ENCODE measurements at regions not wholly inside any gene's neighbourhood (a gene's known extent, or its start where the extent isn't known, plus 50 kb on each side); places are given as distances from the start of the nearest gene placed in this dataset.

GRCh38 chr20:55175081-55175480, 699.7 kb downstream of the DOK5 start:
- no peaks in the 10 kb centered on the region for H3K4me1 Mint-ChIP-seq (ENCODE audit: unreplicated experiment)
- TF ChIP-seq, protein P1, sequence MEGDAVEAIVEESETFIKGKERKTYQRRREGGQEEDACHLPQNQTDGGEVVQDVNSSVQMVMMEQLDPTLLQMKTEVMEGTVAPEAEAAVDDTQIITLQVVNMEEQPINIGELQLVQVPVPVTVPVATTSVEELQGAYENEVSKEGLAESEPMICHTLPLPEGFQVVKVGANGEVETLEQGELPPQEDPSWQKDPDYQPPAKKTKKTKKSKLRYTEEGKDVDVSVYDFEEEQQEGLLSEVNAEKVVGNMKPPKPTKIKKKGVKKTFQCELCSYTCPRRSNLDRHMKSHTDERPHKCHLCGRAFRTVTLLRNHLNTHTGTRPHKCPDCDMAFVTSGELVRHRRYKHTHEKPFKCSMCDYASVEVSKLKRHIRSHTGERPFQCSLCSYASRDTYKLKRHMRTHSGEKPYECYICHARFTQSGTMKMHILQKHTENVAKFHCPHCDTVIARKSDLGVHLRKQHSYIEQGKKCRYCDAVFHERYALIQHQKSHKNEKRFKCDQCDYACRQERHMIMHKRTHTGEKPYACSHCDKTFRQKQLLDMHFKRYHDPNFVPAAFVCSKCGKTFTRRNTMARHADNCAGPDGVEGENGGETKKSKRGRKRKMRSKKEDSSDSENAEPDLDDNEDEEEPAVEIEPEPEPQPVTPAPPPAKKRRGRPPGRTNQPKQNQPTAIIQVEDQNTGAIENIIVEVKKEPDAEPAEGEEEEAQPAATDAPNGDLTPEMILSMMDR (IDR thresholded peaks at IDR 0.05): no peak
- H3K9me3 Mint-ChIP-seq (ENCODE audit: unreplicated experiment): peaks cover 42% of the 10 kb centered on the region
- no peak for DNase-seq (ENCODE audit: extremely low spot score, unreplicated experiment)
- no peak overlapping the region for H3K4me3 Mint-ChIP-seq (ENCODE audit: unreplicated experiment)
- no peak overlapping the region for H3K27ac Mint-ChIP-seq (ENCODE audit: unreplicated experiment)
- H3K27me3 Mint-ChIP-seq (ENCODE audit: unreplicated experiment): no peaks in the 10 kb centered on the region
- no peaks in the 10 kb centered on the region for H3K36me3 Mint-ChIP-seq (ENCODE audit: unreplicated experiment)

GRCh38 chr20:55174635-55175034, 699.2 kb downstream of the DOK5 start:
- peaks cover 39% of the 10 kb centered on the region for H3K9me3 Mint-ChIP-seq (ENCODE audit: unreplicated experiment)
- TF ChIP-seq, protein P1 (IDR thresholded peaks at IDR 0.05): no peak
- no peaks in the 10 kb centered on the region for H3K36me3 Mint-ChIP-seq (ENCODE audit: unreplicated experiment)
- no peak for DNase-seq (ENCODE audit: extremely low spot score, unreplicated experiment)
- no peaks in the 10 kb centered on the region for H3K4me1 Mint-ChIP-seq (ENCODE audit: unreplicated experiment)
- no peak overlapping the region for H3K4me3 Mint-ChIP-seq (ENCODE audit: unreplicated experiment)
- no peaks in the 10 kb centered on the region for H3K27me3 Mint-ChIP-seq (ENCODE audit: unreplicated experiment)
- no peak overlapping the region for H3K27ac Mint-ChIP-seq (ENCODE audit: unreplicated experiment)

- H3K27me3 Mint-ChIP-seq (ENCODE audit: unreplicated experiment): no peaks in the 10 kb centered on the region
- no peak overlapping the region for H3K27ac Mint-ChIP-seq (ENCODE audit: unreplicated experiment)
- TF ChIP-seq, protein P1 (IDR thresholded peaks at IDR 0.05): no peak
- no peak overlapping the region for H3K4me3 Mint-ChIP-seq (ENCODE audit: unreplicated experiment)
- no peaks in the 10 kb centered on the region for H3K4me1 Mint-ChIP-seq (ENCODE audit: unreplicated experiment)
- DNase-seq (ENCODE audit: extremely low spot score, unreplicated experiment): no peak
- peaks cover 36% of the 10 kb centered on the region for H3K9me3 Mint-ChIP-seq (ENCODE audit: unreplicated experiment)
- no peaks in the 10 kb centered on the region for H3K36me3 Mint-ChIP-seq (ENCODE audit: unreplicated experiment)
Measured at GRCh38 chr20:55174172-55174571, 698.8 kb downstream of the DOK5 start.

- H3K4me3 Mint-ChIP-seq (ENCODE audit: unreplicated experiment): no peak overlapping the region
- TF ChIP-seq, protein P1 (IDR thresholded peaks at IDR 0.05): no peak
- no peak overlapping the region for H3K27ac Mint-ChIP-seq (ENCODE audit: unreplicated experiment)
- H3K27me3 Mint-ChIP-seq (ENCODE audit: unreplicated experiment): no peaks in the 10 kb centered on the region
- peaks cover 35% of the 10 kb centered on the region for H3K9me3 Mint-ChIP-seq (ENCODE audit: unreplicated experiment)
- no peaks in the 10 kb centered on the region for H3K36me3 Mint-ChIP-seq (ENCODE audit: unreplicated experiment)
- no peak for DNase-seq (ENCODE audit: extremely low spot score, unreplicated experiment)
- H3K4me1 Mint-ChIP-seq (ENCODE audit: unreplicated experiment): no peaks in the 10 kb centered on the region
Measured at GRCh38 chr20:55173601-55174000, 698.2 kb downstream of the DOK5 start.

GRCh38 chr20:55172310-55173002, 697.1 kb downstream of the DOK5 start:
- H3K4me3 Mint-ChIP-seq (ENCODE audit: unreplicated experiment): no peak overlapping the region
- H3K27ac Mint-ChIP-seq (ENCODE audit: unreplicated experiment): no peak overlapping the region
- TF ChIP-seq, protein P1 (IDR thresholded peaks at IDR 0.05): no peak
- H3K36me3 Mint-ChIP-seq (ENCODE audit: unreplicated experiment): no peaks in the 10 kb centered on the region
- no peak for DNase-seq (ENCODE audit: extremely low spot score, unreplicated experiment)
- no peaks in the 10 kb centered on the region for H3K27me3 Mint-ChIP-seq (ENCODE audit: unreplicated experiment)
- H3K9me3 Mint-ChIP-seq (ENCODE audit: unreplicated experiment): peaks cover 24% of the 10 kb centered on the region
- H3K4me1 Mint-ChIP-seq (ENCODE audit: unreplicated experiment): no peaks in the 10 kb centered on the region
